ENCODE measurements at regions not wholly inside any gene's neighbourhood (a gene's known extent, or its start where the extent isn't known, plus 50 kb on each side); places are given as distances from the start of the nearest gene placed in this dataset.
A peak's percentile ranks its signal among the peaks of the same experiment; 100 is the strongest.

GRCh38 chr18:28514699-28515098 is 337.8 kb upstream of the CDH2 start:
- Histone ChIP-seq H3K9ac (ENCODE audit: insufficient read depth, low read depth, low read length) (no peak overlapping the region), H4K20me1 (ENCODE audit: insufficient read depth, low read length) (no peaks in the 10 kb centered on the region), H2AFZ (ENCODE audit: low read length) (no peak overlapping the region), H3K9me3 (ENCODE audit: low read length) (no peaks in the 10 kb centered on the region), H3K79me2 (ENCODE audit: insufficient read depth, low read length) (no peaks in the 10 kb centered on the region), H3K4me3 (replicated peaks in 1 of 3; ENCODE audit: insufficient read depth in 1 of 3, low read depth in 2 of 3, low read length in 3 of 3) (no peak overlapping the region), H3K4me1 (ENCODE audit: insufficient read depth, low read length) (no peaks in the 10 kb centered on the region), H3K27ac (ENCODE audit: extremely low read length, insufficient read depth, low read length) (no peak overlapping the region), H3K27me3 (ENCODE audit: control insufficient read depth in 1 of 2, insufficient read depth in 2 of 2, low read length in 2 of 2) (no peaks in the 10 kb centered on the region), H3K36me3 (replicated peaks in 1 of 2; ENCODE audit: control insufficient read depth in 1 of 2, insufficient read depth in 2 of 2, low read length in 2 of 2) (no peaks in the 10 kb centered on the region), H3K4me2 (ENCODE audit: low read depth, low read length) (no peak overlapping the region)
- FAIRE-seq (no peak), ATAC-seq (no peak), DNase-seq (ENCODE audit: low spot score) (no peak)
- ChIA-PET CTCF (ENCODE audit: low intra/inter-chr PET ratio, low total read pairs) (no interaction called here), POLR2A (no interaction called here)
- in situ Hi-C loops (cut with HindIII; ENCODE audit: extremely low pct_ligation_motif_present, low pct_unique_long_range_greater_than_20kb) = no loop called here
- TF ChIP-seq HMG20A (CRISPR knock-in tag; IDR thresholded peaks at IDR 0.05; ENCODE audit: borderline replicate concordance) = no peak
- TF ChIP-seq ZBTB25 (CRISPR knock-in tag; IDR thresholded peaks at IDR 0.05) = no peak
- no TSS peak for BruUV-seq (replicated peaks)
- intact Hi-C loops (cut with micrococcal nuclease; ENCODE audit: unreplicated experiment) = no loop called here
- WGBS (ENCODE audit: low lambda C conversion rate) = 33% methylated on average over 6 of the region's 6 CpGs

- Histone ChIP-seq H3K27ac (ENCODE audit: extremely low read length, insufficient read depth, low read length) (no peak overlapping the region), H3K79me2 (ENCODE audit: insufficient read depth, low read length) (no peaks in the 10 kb centered on the region), H3K9me3 (ENCODE audit: low read length) (no peaks in the 10 kb centered on the region), H3K4me3 (replicated peaks in 1 of 3; ENCODE audit: insufficient read depth in 1 of 3, low read depth in 2 of 3, low read length in 3 of 3) (no peak overlapping the region), H3K4me2 (ENCODE audit: low read depth, low read length) (peak overlapping the region; percentile 28; the same call in 1 of the 2 replicates), H3K27me3 (ENCODE audit: control insufficient read depth in 1 of 2, insufficient read depth in 2 of 2, low read length in 2 of 2) (no peaks in the 10 kb centered on the region), H3K9ac (ENCODE audit: insufficient read depth, low read depth, low read length) (no peak overlapping the region), H2AFZ (ENCODE audit: low read length) (no peak overlapping the region), H3K36me3 (replicated peaks in 1 of 2; ENCODE audit: control insufficient read depth in 1 of 2, insufficient read depth in 2 of 2, low read length in 2 of 2) (no peaks in the 10 kb centered on the region), H4K20me1 (ENCODE audit: insufficient read depth, low read length) (no peaks in the 10 kb centered on the region), H3K4me1 (ENCODE audit: insufficient read depth, low read length) (no peaks in the 10 kb centered on the region)
- 4% methylated on average over 2 of the region's 2 CpGs for WGBS (ENCODE audit: low lambda C conversion rate)
- in situ Hi-C loops (cut with HindIII; ENCODE audit: extremely low pct_ligation_motif_present, low pct_unique_long_range_greater_than_20kb) (no loop called here), intact Hi-C loops (cut with micrococcal nuclease; ENCODE audit: unreplicated experiment) (no loop called here)
- no peak for TF ChIP-seq IRF9 (CRISPR knock-in tag; IDR thresholded peaks at IDR 0.05; ENCODE audit: borderline replicate concordance)
- no peak for TF ChIP-seq ZNF333 (CRISPR knock-in tag; IDR thresholded peaks at IDR 0.05; ENCODE audit: borderline replicate concordance)
- TF ChIP-seq TFAP4 (IDR thresholded peaks at IDR 0.05; ENCODE audit: borderline replicate concordance, low read depth) = no peak
- no TSS peak for BruUV-seq (replicated peaks)
- ATAC-seq (no peak), FAIRE-seq (no peak), DNase-seq (ENCODE audit: low spot score) (no peak)
- ChIA-PET POLR2A (no interaction called here), CTCF (ENCODE audit: low intra/inter-chr PET ratio, low total read pairs) (no interaction called here)
Observed at GRCh38 chr18:28512357-28512756, 335.4 kb upstream of the CDH2 start.
